Glomerular visceral epithelial cell (primary cell): ENCODE measurements at regions not wholly inside any gene's neighbourhood (a gene's known extent, or its start where the extent isn't known, plus 50 kb on each side); places are given as distances from the start of the nearest gene placed in this dataset.
"Not testable (repeated sequence)": the region's sequence is repeated elsewhere in the genome, so short reads cannot be mapped to it uniquely, and the experiment has no call there.

Experiments
- DNase-seq: peaks from one replicate; pipeline ENCODE4 v3.0.0-alpha.2; 2016; ENCODE audit errors: extremely low spot score

- no peak for DNase-seq
Measured at GRCh38 chrX:125378205-125378604, 58.5 kb downstream of the TEX13C start.

GRCh38 chrX:125378770-125379169, 59.1 kb downstream of the TEX13C start:
- no peak for DNase-seq

GRCh38 chrX:125382148-125382628, 62.5 kb downstream of the TEX13C start:
- DNase-seq: no peak

GRCh38 chrX:125382889-125383288, 63.2 kb downstream of the TEX13C start:
- no peak for DNase-seq

GRCh38 chrX:125384867-125385266, 65.2 kb downstream of the TEX13C start:
- DNase-seq: no peak

GRCh38 chrX:125387945-125388344, 68.3 kb downstream of the TEX13C start:
- no peak for DNase-seq

GRCh38 chrX:125394449-125394848, 74.8 kb downstream of the TEX13C start:
- no peak for DNase-seq

- no peak for DNase-seq
Measured at GRCh38 chrX:125395626-125396025, 76.0 kb downstream of the TEX13C start.

- DNase-seq: no peak
Measured at GRCh38 chrX:125398959-125399440, 79.3 kb downstream of the TEX13C start.

GRCh38 chrX:125402807-125403206, 83.1 kb downstream of the TEX13C start:
- DNase-seq: no peak

- no peak for DNase-seq
Measured at GRCh38 chrX:125404667-125405160, 85.0 kb downstream of the TEX13C start.

GRCh38 chrX:125405339-125405738, 85.7 kb downstream of the TEX13C start:
- peak; percentile 1 for DNase-seq

- DNase-seq: no peak
Measured at GRCh38 chrX:125407314-125407713, 87.6 kb downstream of the TEX13C start.

GRCh38 chrX:125420809-125421208, 101.1 kb downstream of the TEX13C start:
- DNase-seq: no peak

GRCh38 chrX:125422986-125423385, 103.3 kb downstream of the TEX13C start:
- no peak for DNase-seq

GRCh38 chrX:125424536-125424935, 104.9 kb downstream of the TEX13C start:
- no peak for DNase-seq

- DNase-seq: peak; percentile 15
Measured at GRCh38 chrX:125436855-125437254, 117.2 kb downstream of the TEX13C start.

- no peak for DNase-seq
Measured at GRCh38 chrX:125439194-125439849, 119.7 kb downstream of the TEX13C start.

- peak; percentile 7 for DNase-seq
Measured at GRCh38 chrX:125444659-125445058, 125.0 kb downstream of the TEX13C start.

GRCh38 chrX:125475482-125475881, 155.8 kb downstream of the TEX13C start:
- no peak for DNase-seq

- no peak for DNase-seq
Measured at GRCh38 chrX:125492439-125492838, 172.8 kb downstream of the TEX13C start.

- DNase-seq: not testable (repeated sequence)
Measured at GRCh38 chrX:125493004-125493403, 173.3 kb downstream of the TEX13C start.

- DNase-seq: no peak
Measured at GRCh38 chrX:125497667-125498066, 178.0 kb downstream of the TEX13C start.

- DNase-seq: no peak
Measured at GRCh38 chrX:125503769-125504168, 184.1 kb downstream of the TEX13C start.
